HEK293 (cell line): ENCODE measurements at regions not wholly inside any gene's neighbourhood (a gene's known extent, or its start where the extent isn't known, plus 50 kb on each side); places are given as distances from the start of the nearest gene placed in this dataset.

Experiments used
- CTCF ChIA-PET: fragments of 350-600 bp; formaldehyde crosslinking; extraction: SDS; loops from one replicate; lab custom pipeline; 2021; ENCODE audit warnings: antibody characterized with exemption; lab: Yijun Ruan, JAX
- POLR2A ChIA-PET: fragments of 300-600 bp; formaldehyde crosslinking; extraction: SDS; loops from one replicate; lab custom pipeline; 2020; ENCODE audit warnings: antibody characterized with exemption, inconsistent platforms; lab: Yijun Ruan, JAX
- H3K27ac ChIP-seq: fragments of 200-500 bp; sonication (Bioruptor generic); 2 replicates; pipeline ENCODE4 v1.5.1; 2014; ENCODE audit warnings: low read depth, low read length, control low read depth, inconsistent platforms; ENCODE audit errors: extremely low read depth
- H3K36me3 ChIP-seq, 2 experiments: fragments of 200-500 bp in 1 of 2; sonication (Bioruptor generic) in 1 of 2; 1 replicate in 1 of 2; 2 replicates in 1 of 2; pipeline ENCODE4 v1.5.1; 2014 to 2017; ENCODE audit warnings: inconsistent platforms in 2 of 2, low read length in 2 of 2; ENCODE audit not compliant: control insufficient read depth in 2 of 2, insufficient read depth in 1 of 2
- H3K4me1 ChIP-seq: fragments of 200-500 bp; sonication (Bioruptor generic); 2 replicates; pipeline ENCODE4 v1.5.1; 2014; ENCODE audit warnings: mild to moderate bottlenecking, low read length, inconsistent platforms; ENCODE audit not compliant: control insufficient read depth, insufficient read depth
- H3K4me3 ChIP-seq: 2 replicates; pipeline ENCODE4 v1.5.1; 2011; ENCODE audit warnings: low read depth, mild to moderate bottlenecking, control low read depth, low read length, moderate library complexity
- H3K9me3 ChIP-seq: fragments of 200-500 bp; sonication (Bioruptor generic); 2 replicates; pipeline ENCODE4 v1.5.1; 2014; ENCODE audit warnings: low read depth, low read length, inconsistent platforms; ENCODE audit not compliant: control insufficient read depth, insufficient read depth
- WT1 ChIP-seq: fragments of 450-650 bp; formaldehyde crosslinking; IDR thresholded peaks from 2 replicates; pipeline ENCODE4 v1.5.1; 2016; ENCODE audit warnings: missing biosample characterization, missing genetic modification characterization
- ZFP41 ChIP-seq: fragments of 450-650 bp; formaldehyde crosslinking; IDR thresholded peaks from 2 replicates; pipeline ENCODE4 v1.5.1; 2016; ENCODE audit warnings: missing biosample characterization, missing genetic modification characterization, borderline replicate concordance
- ZNF157 ChIP-seq: fragments of 450-650 bp; formaldehyde crosslinking; IDR thresholded peaks from 2 replicates; pipeline ENCODE4 v1.5.1; 2016; ENCODE audit warnings: missing biosample characterization, missing genetic modification characterization
- ZNF2 ChIP-seq: fragments of 450-650 bp; formaldehyde crosslinking; IDR thresholded peaks from 2 replicates; pipeline ENCODE4 v1.5.1; 2016; ENCODE audit warnings: missing biosample characterization, missing genetic modification characterization
- ZNF335 ChIP-seq: fragments of 450-650 bp; formaldehyde crosslinking; conservative IDR thresholded peaks from 2 replicates; pipeline ENCODE4 v1.5.1; 2016; ENCODE audit warnings: missing biosample characterization, missing genetic modification characterization
- ZNF354C ChIP-seq: fragments of 450-650 bp; formaldehyde crosslinking; IDR thresholded peaks from 2 replicates; pipeline ENCODE4 v1.5.1; 2016; ENCODE audit warnings: missing biosample characterization, missing genetic modification characterization, low read depth, borderline replicate concordance
- ZNF518A ChIP-seq: fragments of 450-650 bp; formaldehyde crosslinking; conservative IDR thresholded peaks from 2 replicates; pipeline ENCODE4 v1.5.1; 2016; ENCODE audit warnings: low read depth, missing biosample characterization, missing genetic modification characterization
- ZNF530 ChIP-seq: fragments of 450-650 bp; formaldehyde crosslinking; IDR thresholded peaks from 2 replicates; pipeline ENCODE4 v1.5.1; 2016; ENCODE audit warnings: low read depth, missing biosample characterization, missing genetic modification characterization
- ZNF560 ChIP-seq: fragments of 450-650 bp; formaldehyde crosslinking; IDR thresholded peaks from 2 replicates; pipeline ENCODE4 v1.5.1; 2017; ENCODE audit warnings: missing biosample characterization, missing genetic modification characterization, borderline replicate concordance
- ZNF654 ChIP-seq: fragments of 450-650 bp; formaldehyde crosslinking; IDR thresholded peaks from 2 replicates; pipeline ENCODE4 v1.5.1; 2016; ENCODE audit warnings: low read depth, missing biosample characterization, missing genetic modification characterization
- ZNF660 ChIP-seq: fragments of 450-650 bp; IDR thresholded peaks from 2 replicates; pipeline ENCODE4 v1.5.1; 2018; ENCODE audit warnings: missing biosample characterization, mild to moderate bottlenecking, missing genetic modification characterization
- ZNF768 ChIP-seq: fragments of 450-650 bp; formaldehyde crosslinking; IDR thresholded peaks from 2 replicates; pipeline ENCODE4 v1.5.1; 2018; ENCODE audit warnings: missing biosample characterization, mild to moderate bottlenecking, missing genetic modification characterization
- TF ChIP-seq, protein P1 (sequence below): fragments of 450-650 bp; formaldehyde crosslinking; IDR thresholded peaks from 2 replicates; pipeline ENCODE4 v1.5.1; 2017; ENCODE audit warnings: missing biosample characterization, missing genetic modification characterization

GRCh38 chr13:111411919-111412650 is 91.6 kb downstream of the TEX29 start:
- no peaks in the 10 kb centered on the region for H3K36me3 ChIP-seq
- no peak overlapping the region; the same call in 1 of the 2 replicates for H3K4me3 ChIP-seq
- TF ChIP-seq WT1 (tag by site-specific recombination) (no peak), ZNF660 (no peak)
- H3K27ac ChIP-seq, result no peak overlapping the region
- POLR2A ChIA-PET, result no interaction called here
- no peaks in the 10 kb centered on the region for H3K9me3 ChIP-seq
- no peaks in the 10 kb centered on the region for H3K4me1 ChIP-seq
- CTCF ChIA-PET, result interaction anchor here (0.6 to 1.0 kb wide), 2 partner anchors 22 to 196 kb away, joined by 3 to 5 read pairs; no protein-coding TSS in a partner anchor

DNA sequence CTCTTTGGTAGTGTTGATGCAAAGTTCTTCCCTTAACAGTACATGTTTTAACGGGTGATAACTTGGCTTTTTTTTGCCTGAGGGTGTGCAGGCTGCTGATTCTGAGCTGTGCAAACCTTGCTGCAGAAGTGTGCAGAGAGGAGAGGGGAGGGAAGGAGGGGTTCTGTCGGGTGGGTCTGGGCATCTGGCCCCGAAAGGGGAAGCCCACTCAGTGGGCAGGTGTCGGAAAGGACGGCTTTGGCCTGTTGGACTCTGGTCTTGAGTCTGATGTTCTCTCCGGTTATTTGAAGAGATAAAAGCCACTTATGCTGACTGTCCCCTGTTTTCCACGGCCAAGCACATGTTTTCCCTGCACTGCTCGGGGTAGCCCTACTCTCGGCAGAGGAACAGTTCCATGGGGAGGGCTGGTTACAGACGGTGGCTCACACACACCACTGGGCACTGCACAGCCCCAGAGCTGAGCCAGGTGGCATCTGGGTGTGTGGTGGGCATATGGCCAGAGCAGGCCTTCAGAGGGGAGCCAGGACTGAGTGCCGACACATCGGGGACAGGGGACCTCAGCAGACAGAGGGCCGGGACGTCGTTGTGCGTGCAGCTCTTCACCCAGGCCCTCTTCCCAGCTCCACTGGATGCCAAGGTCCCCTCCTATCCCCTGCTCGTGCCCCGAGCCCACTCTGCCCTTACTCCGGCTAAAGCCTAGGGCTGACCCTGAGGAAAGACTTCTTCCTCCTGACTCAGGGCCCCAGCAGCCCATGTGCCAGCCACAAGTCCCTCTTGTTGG is 93.2 kb downstream of the TEX29 start:
- Histone ChIP-seq H3K36me3 (no peaks in the 10 kb centered on the region), H3K27ac (no peak overlapping the region), H3K4me3 (no peak overlapping the region), H3K4me1 (no peaks in the 10 kb centered on the region), H3K9me3 (no peaks in the 10 kb centered on the region)
- ChIA-PET CTCF (interaction anchor here (0.7 kb wide), 1 partner anchor 91 kb away, joined by 4 read pairs; no protein-coding TSS in a partner anchor), POLR2A (no interaction called here)
- TF ChIP-seq ZNF518A (no peak), ZNF157 (tag by site-specific recombination) (no peak), ZNF560 (tag by site-specific recombination) (no peak), ZFP41 (tag by site-specific recombination) (no peak), ZNF2 (tag by site-specific recombination) (no peak), ZNF335 (tag by site-specific recombination) (no peak), ZNF654 (tag by site-specific recombination) (no peak), ZNF530 (tag by site-specific recombination) (no peak), ZNF768 (tag by site-specific recombination) (no peak), ZNF354C (tag by site-specific recombination) (no peak)
- TF ChIP-seq, protein P1, sequence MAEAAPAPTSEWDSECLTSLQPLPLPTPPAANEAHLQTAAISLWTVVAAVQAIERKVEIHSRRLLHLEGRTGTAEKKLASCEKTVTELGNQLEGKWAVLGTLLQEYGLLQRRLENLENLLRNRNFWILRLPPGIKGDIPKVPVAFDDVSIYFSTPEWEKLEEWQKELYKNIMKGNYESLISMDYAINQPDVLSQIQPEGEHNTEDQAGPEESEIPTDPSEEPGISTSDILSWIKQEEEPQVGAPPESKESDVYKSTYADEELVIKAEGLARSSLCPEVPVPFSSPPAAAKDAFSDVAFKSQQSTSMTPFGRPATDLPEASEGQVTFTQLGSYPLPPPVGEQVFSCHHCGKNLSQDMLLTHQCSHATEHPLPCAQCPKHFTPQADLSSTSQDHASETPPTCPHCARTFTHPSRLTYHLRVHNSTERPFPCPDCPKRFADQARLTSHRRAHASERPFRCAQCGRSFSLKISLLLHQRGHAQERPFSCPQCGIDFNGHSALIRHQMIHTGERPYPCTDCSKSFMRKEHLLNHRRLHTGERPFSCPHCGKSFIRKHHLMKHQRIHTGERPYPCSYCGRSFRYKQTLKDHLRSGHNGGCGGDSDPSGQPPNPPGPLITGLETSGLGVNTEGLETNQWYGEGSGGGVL (tag by site-specific recombination), result no peak
